DND-41 (cell line): ENCODE measurements at regions not wholly inside any gene's neighbourhood (a gene's known extent, or its start where the extent isn't known, plus 50 kb on each side); places are given as distances from the start of the nearest gene placed in this dataset.

Experiments
- EZH2 ChIP-seq: IDR thresholded peaks from 3 replicates; pipeline ENCODE4 v1.6.1; 2012; ENCODE audit warnings: borderline replicate concordance, low read depth, mild to moderate bottlenecking, moderate library complexity, low read length, inconsistent platforms; ENCODE audit not compliant: severe bottlenecking
- TF ChIP-seq, protein P1 (sequence below): IDR thresholded peaks from 2 replicates; pipeline ENCODE4 v1.5.1; 2012; ENCODE audit warnings: borderline replicate concordance, low read length, moderate library complexity, mild to moderate bottlenecking; ENCODE audit not compliant: poor library complexity, severe bottlenecking; ENCODE audit errors: extremely low read depth

DNA sequence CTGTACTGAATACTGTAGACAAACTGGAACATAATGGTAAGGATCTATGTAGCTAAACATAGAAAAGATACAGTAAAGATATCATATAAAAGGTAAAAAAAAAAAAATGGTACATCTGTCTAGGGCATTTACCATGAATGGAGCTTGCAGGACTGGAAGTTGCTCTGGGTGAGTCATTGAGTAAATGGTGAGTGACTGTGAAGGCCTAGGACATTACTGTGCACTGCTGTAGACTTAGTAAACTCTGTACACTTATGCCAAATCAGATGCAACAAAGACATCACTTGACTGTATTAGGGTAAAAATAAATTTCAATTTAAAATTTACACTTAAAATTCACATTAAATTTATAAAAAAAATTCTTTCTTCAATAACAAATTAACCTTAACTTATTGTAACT, 281.3 kb upstream of the LMCD1 start:
- TF ChIP-seq, protein P1, sequence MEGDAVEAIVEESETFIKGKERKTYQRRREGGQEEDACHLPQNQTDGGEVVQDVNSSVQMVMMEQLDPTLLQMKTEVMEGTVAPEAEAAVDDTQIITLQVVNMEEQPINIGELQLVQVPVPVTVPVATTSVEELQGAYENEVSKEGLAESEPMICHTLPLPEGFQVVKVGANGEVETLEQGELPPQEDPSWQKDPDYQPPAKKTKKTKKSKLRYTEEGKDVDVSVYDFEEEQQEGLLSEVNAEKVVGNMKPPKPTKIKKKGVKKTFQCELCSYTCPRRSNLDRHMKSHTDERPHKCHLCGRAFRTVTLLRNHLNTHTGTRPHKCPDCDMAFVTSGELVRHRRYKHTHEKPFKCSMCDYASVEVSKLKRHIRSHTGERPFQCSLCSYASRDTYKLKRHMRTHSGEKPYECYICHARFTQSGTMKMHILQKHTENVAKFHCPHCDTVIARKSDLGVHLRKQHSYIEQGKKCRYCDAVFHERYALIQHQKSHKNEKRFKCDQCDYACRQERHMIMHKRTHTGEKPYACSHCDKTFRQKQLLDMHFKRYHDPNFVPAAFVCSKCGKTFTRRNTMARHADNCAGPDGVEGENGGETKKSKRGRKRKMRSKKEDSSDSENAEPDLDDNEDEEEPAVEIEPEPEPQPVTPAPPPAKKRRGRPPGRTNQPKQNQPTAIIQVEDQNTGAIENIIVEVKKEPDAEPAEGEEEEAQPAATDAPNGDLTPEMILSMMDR, result no peak
- no peak for TF ChIP-seq EZH2
